ENCODE measurements at regions not wholly inside any gene's neighbourhood (a gene's known extent, or its start where the extent isn't known, plus 50 kb on each side); places are given as distances from the start of the nearest gene placed in this dataset.
A peak's percentile ranks its signal among the peaks of the same experiment; 100 is the strongest.

DNA sequence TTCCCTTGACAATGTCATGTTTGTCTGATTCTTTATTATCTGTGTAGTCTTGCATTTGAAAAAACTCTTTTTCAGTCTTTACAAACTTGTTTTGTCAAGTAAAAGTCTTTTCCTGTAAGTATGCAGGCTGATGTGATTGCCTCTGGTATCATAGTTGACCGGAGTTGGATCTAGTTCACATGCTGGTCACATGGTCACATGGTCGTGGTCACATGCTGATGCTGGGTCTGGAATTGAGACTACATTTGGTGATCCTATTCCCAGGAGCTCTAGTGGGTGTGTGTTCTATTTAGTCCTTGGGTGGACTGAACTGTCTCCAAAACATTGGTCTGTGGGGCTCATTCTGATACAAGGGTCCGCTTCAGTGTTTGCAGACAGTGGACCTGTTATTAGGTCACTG is 1798.8 kb upstream of the PRR20A start:
- DNase-seq (ENCODE audit: low spot score), result no peak
- TF ChIP-seq, protein P1, sequence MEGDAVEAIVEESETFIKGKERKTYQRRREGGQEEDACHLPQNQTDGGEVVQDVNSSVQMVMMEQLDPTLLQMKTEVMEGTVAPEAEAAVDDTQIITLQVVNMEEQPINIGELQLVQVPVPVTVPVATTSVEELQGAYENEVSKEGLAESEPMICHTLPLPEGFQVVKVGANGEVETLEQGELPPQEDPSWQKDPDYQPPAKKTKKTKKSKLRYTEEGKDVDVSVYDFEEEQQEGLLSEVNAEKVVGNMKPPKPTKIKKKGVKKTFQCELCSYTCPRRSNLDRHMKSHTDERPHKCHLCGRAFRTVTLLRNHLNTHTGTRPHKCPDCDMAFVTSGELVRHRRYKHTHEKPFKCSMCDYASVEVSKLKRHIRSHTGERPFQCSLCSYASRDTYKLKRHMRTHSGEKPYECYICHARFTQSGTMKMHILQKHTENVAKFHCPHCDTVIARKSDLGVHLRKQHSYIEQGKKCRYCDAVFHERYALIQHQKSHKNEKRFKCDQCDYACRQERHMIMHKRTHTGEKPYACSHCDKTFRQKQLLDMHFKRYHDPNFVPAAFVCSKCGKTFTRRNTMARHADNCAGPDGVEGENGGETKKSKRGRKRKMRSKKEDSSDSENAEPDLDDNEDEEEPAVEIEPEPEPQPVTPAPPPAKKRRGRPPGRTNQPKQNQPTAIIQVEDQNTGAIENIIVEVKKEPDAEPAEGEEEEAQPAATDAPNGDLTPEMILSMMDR (conservative IDR thresholded peaks at IDR 0.05; ENCODE audit: low read depth, low read length), result no peak
- no peak for TF ChIP-seq EZH2 (IDR thresholded peaks at IDR 0.05; ENCODE audit: borderline replicate concordance, low read depth, low read length, poor library complexity, severe bottlenecking)
- H3K27me3 ChIP-seq (replicated peaks; ENCODE audit: insufficient read depth, low read depth, low read length, poor library complexity), result no peaks in the 10 kb centered on the region
- no TSS peak for BruUV-seq (replicated peaks)
- H3K4me1 ChIP-seq (ENCODE audit: insufficient read depth, low read length, poor library complexity, severe bottlenecking), result no peaks in the 10 kb centered on the region
- no peak overlapping the region for H3K4me3 ChIP-seq (ENCODE audit: low read depth, low read length, poor library complexity, severe bottlenecking)
- no peaks in the 10 kb centered on the region for H3K9me3 ChIP-seq (ENCODE audit: low read depth, low read length, poor library complexity, severe bottlenecking)
- POLR2A ChIA-PET (ENCODE audit: low non-redundant PET), result no interaction called here
- intact Hi-C loops (cut with micrococcal nuclease; ENCODE audit: unreplicated experiment), result no loop called here
- H3K36me3 ChIP-seq (ENCODE audit: insufficient read depth, low read length, poor library complexity, severe bottlenecking), result no peaks in the 10 kb centered on the region
- no peak overlapping the region for H3K27ac ChIP-seq (ENCODE audit: low read depth, low read length, poor library complexity, severe bottlenecking)
- CTCF ChIA-PET, result no interaction called here

- H3K9me3 ChIP-seq (ENCODE audit: low read depth, low read length, poor library complexity, severe bottlenecking), result no peaks in the 10 kb centered on the region
- H3K4me3 ChIP-seq (ENCODE audit: low read depth, low read length, poor library complexity, severe bottlenecking), result no peak overlapping the region
- H3K27me3 ChIP-seq (replicated peaks; ENCODE audit: insufficient read depth, low read depth, low read length, poor library complexity), result no peaks in the 10 kb centered on the region
- H3K27ac ChIP-seq (ENCODE audit: low read depth, low read length, poor library complexity, severe bottlenecking), result no peak overlapping the region
- POLR2A ChIA-PET (ENCODE audit: low non-redundant PET), result no interaction called here
- intact Hi-C loops (cut with micrococcal nuclease; ENCODE audit: unreplicated experiment), result no loop called here
- CTCF ChIA-PET, result no interaction called here
- no peaks in the 10 kb centered on the region for H3K4me1 ChIP-seq (ENCODE audit: insufficient read depth, low read length, poor library complexity, severe bottlenecking)
- TF ChIP-seq EZH2 (IDR thresholded peaks at IDR 0.05; ENCODE audit: borderline replicate concordance, low read depth, low read length, poor library complexity, severe bottlenecking), result no peak
- TF ChIP-seq, protein P1 (conservative IDR thresholded peaks at IDR 0.05; ENCODE audit: low read depth, low read length), result no peak
- peak; percentile 1 for DNase-seq (ENCODE audit: low spot score)
- no peaks in the 10 kb centered on the region for H3K36me3 ChIP-seq (ENCODE audit: insufficient read depth, low read length, poor library complexity, severe bottlenecking)
- BruUV-seq (replicated peaks), result no TSS peak
Observed at GRCh38 chr13:55345224-55345623, 1795.5 kb upstream of the PRR20A start.

DNA sequence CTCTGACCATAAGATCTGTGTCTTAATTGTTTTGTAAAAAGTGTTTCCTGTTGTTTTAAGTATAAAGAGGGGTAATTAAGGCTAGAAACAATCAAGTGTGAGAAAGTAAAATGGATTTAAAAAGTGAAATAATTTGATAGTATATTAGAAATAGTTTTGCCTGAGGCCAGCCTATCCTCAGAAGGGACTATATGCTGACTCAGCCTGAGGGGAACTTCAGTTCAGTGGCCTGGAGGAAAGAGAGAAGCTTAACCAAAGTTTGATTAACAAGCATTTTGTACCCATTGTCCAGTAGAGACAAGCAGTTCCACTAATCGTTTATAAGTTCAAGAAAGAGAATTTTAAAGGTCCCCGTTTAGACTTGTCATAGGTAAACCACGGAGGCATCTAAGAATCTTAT is 1793.2 kb upstream of the PRR20A start:
- Histone ChIP-seq H3K27me3 (replicated peaks; ENCODE audit: insufficient read depth, low read depth, low read length, poor library complexity) (no peaks in the 10 kb centered on the region), H3K9me3 (ENCODE audit: low read depth, low read length, poor library complexity, severe bottlenecking) (no peaks in the 10 kb centered on the region), H3K27ac (ENCODE audit: low read depth, low read length, poor library complexity, severe bottlenecking) (no peak overlapping the region), H3K36me3 (ENCODE audit: insufficient read depth, low read length, poor library complexity, severe bottlenecking) (no peaks in the 10 kb centered on the region), H3K4me1 (ENCODE audit: insufficient read depth, low read length, poor library complexity, severe bottlenecking) (no peaks in the 10 kb centered on the region), H3K4me3 (ENCODE audit: low read depth, low read length, poor library complexity, severe bottlenecking) (no peak overlapping the region)
- DNase-seq (ENCODE audit: low spot score), result no peak
- intact Hi-C loops (cut with micrococcal nuclease; ENCODE audit: unreplicated experiment), result loop anchor here (1.0 kb wide), 1 partner anchor 11 kb away; no protein-coding TSS in a partner anchor
- TF ChIP-seq, protein P1 (conservative IDR thresholded peaks at IDR 0.05; ENCODE audit: low read depth, low read length), result no peak
- TF ChIP-seq EZH2 (IDR thresholded peaks at IDR 0.05; ENCODE audit: borderline replicate concordance, low read depth, low read length, poor library complexity, severe bottlenecking), result no peak
- BruUV-seq (replicated peaks), result no TSS peak
- CTCF ChIA-PET, result no interaction called here
- POLR2A ChIA-PET (ENCODE audit: low non-redundant PET), result no interaction called here
